K562 (cell line): ENCODE measurements at regions not wholly inside any gene's neighbourhood (a gene's known extent, or its start where the extent isn't known, plus 50 kb on each side); places are given as distances from the start of the nearest gene placed in this dataset.

ENCODE experiments used
- ATAC-seq: fragments of 200-7000 bp; cut with Tn5 transposase; 3 replicates; pipeline ENCODE4 v1.9.1; 2020; ENCODE audit warnings: moderate library complexity
- BruUV-seq: library from RNA; stranded (reverse); fragments of 400-500 nt; replicated peaks from 2 replicates; lab custom pipeline; 2021; lab: Mats Ljungman, UMichigan
- CTCF ChIA-PET: fragments of 300-600 bp; formaldehyde crosslinking; extraction: SDS; loops from one replicate; lab custom pipeline; 2021; ENCODE audit warnings: low intra/inter-chr PET ratio; lab: Yijun Ruan, JAX
- POLR2A ChIA-PET: fragments of 300-600, 350-650 bp; sonication (Branson Sonifier 250); formaldehyde crosslinking; extraction: SDS; loops from one replicate; lab custom pipeline; 2021; ENCODE audit warnings: antibody characterized with exemption, inconsistent platforms; lab: Yijun Ruan, JAX
- DNase-seq, 4 experiments: peaks; one replicate each; pipeline versions ENCODE4 v3.0.0 to v3.0.0-alpha.2; 2011 to 2018; ENCODE audit warnings: low spot score in 3 of 4, mixed read lengths in 3 of 4; ENCODE audit errors: extremely low read depth in 1 of 4
- FAIRE-seq: peaks from 2 replicates; lab custom pipeline; 2011; peaks lifted over from hg19 to GRCh38; lab: Jason Lieb, UNC
- H2AFZ ChIP-seq: 2 replicates; pipeline ENCODE4 v1.6.0; 2011; ENCODE audit warnings: low read depth, low read length, control low read depth, inconsistent platforms
- H3K27ac ChIP-seq: fragments of 200-600 bp; 3 replicates; pipeline ENCODE4 v1.8.0; 2011; ENCODE audit warnings: low read depth, mild to moderate bottlenecking, control low read depth, inconsistent platforms, low read length, moderate library complexity, mixed read lengths; ENCODE audit errors: extremely low read depth
- H3K27me3 ChIP-seq, 2 experiments: fragments of 300-600 bp in 1 of 2; 2 replicates in 1 of 2; 3 replicates in 1 of 2; pipeline versions ENCODE4 v1.6.0 to v1.8.0; 2011; ENCODE audit warnings: inconsistent platforms in 2 of 2, low read length in 2 of 2, mild to moderate bottlenecking in 1 of 2, mixed read lengths in 1 of 2, moderate library complexity in 1 of 2; ENCODE audit not compliant: control insufficient read depth in 2 of 2, insufficient read depth in 2 of 2
- H3K36me3 ChIP-seq: fragments of 300-600 bp; 3 replicates; pipeline ENCODE4 v1.8.0; 2011; ENCODE audit warnings: mild to moderate bottlenecking, low read length, inconsistent platforms; ENCODE audit not compliant: control insufficient read depth, insufficient read depth
- H3K4me1 ChIP-seq, 2 experiments: fragments of 200-600 bp in 1 of 2; replicated peaks in 1 of 2; 2 replicates in 1 of 2; 3 replicates in 1 of 2; pipeline versions ENCODE4 v1.5.1 to v1.8.0; 2011; ENCODE audit warnings: inconsistent platforms in 2 of 2, low read length in 2 of 2, mild to moderate bottlenecking in 1 of 2, mixed read lengths in 1 of 2, moderate library complexity in 1 of 2; ENCODE audit not compliant: control insufficient read depth in 2 of 2, insufficient read depth in 2 of 2
- H3K4me2 ChIP-seq: 2 replicates; pipeline ENCODE4 v1.6.1; 2011; ENCODE audit warnings: low read length, control low read depth, inconsistent platforms, mixed read lengths; ENCODE audit not compliant: insufficient read depth
- H3K4me3 ChIP-seq: fragments of 200-600 bp; sonication (generic), shearing (Covaris generic); 2 replicates; pipeline ENCODE4 v1.5.1; 2016; ENCODE audit warnings: control low read depth, inconsistent platforms
- H3K79me2 ChIP-seq: fragments of 200-600 bp; 3 replicates; pipeline ENCODE4 v1.8.0; 2011; ENCODE audit warnings: low read length, inconsistent platforms; ENCODE audit not compliant: control insufficient read depth, insufficient read depth
- H3K9ac ChIP-seq, 2 experiments: 2 replicates each; pipeline versions ENCODE4 v1.6.0 to v1.6.1; 2011; ENCODE audit warnings: low read depth in 2 of 2, low read length in 2 of 2, control low read depth in 1 of 2, inconsistent platforms in 1 of 2, mild to moderate bottlenecking in 1 of 2, mixed read lengths in 1 of 2; ENCODE audit not compliant: insufficient read depth in 1 of 2
- H3K9me1 ChIP-seq: one replicate; pipeline ENCODE4 v1.6.0; 2011; ENCODE audit warnings: inconsistent platforms, mild to moderate bottlenecking, low read length, moderate library complexity; ENCODE audit not compliant: control insufficient read depth, insufficient read depth
- H3K9me3 ChIP-seq: replicated peaks from 2 replicates; pipeline ENCODE4 v1.5.1; 2011; ENCODE audit warnings: low read depth, low read length, inconsistent platforms; ENCODE audit not compliant: control insufficient read depth, insufficient read depth
- H4K20me1 ChIP-seq: replicated peaks from 2 replicates; pipeline ENCODE4 v1.6.1; 2011; ENCODE audit warnings: low read length, inconsistent platforms, mixed read lengths; ENCODE audit not compliant: control insufficient read depth, insufficient read depth
- ASH1L ChIP-seq: fragments of 450-650 bp; IDR thresholded peaks from 2 replicates; pipeline ENCODE4 v1.6.1; 2018; ENCODE audit warnings: borderline replicate concordance, mild to moderate bottlenecking, low read depth; ENCODE audit not compliant: partially characterized antibody
- BCL6 ChIP-seq: fragments of 250-450 bp; sonication (Bioruptor Pico); IDR thresholded peaks from 2 replicates; pipeline ENCODE4 v1.4.0; 2020
- CBX3 ChIP-seq, 2 experiments: IDR thresholded peaks; 1 replicate in 1 of 2; 2 replicates in 1 of 2; pipeline ENCODE4 v1.6.1; 2012; ENCODE audit warnings: inconsistent platforms in 2 of 2, low read length in 2 of 2, borderline replicate concordance in 1 of 2, control low read depth in 1 of 2
- FOXK1 ChIP-seq: sonication (generic); formaldehyde crosslinking; IDR thresholded peaks from 2 replicates; pipeline ENCODE4 v1.8.0; 2022; ENCODE audit warnings: missing genetic modification reagents, mild to moderate bottlenecking, borderline replicate concordance
- NR4A1 ChIP-seq, 2 experiments: fragments of 250-450 bp in 1 of 2; fragments of 450-650 bp in 1 of 2; sonication (Bioruptor Pico) in 1 of 2; IDR thresholded peaks; 2 replicates each; pipeline versions ENCODE4 v1.4.0 to v1.6.1; 2016 to 2020; ENCODE audit warnings: mild to moderate bottlenecking in 2 of 2, missing compliant biosample characterization in 1 of 2, missing genetic modification characterization in 1 of 2, moderate library complexity in 1 of 2
- SMARCA4 ChIP-seq: fragments of 450-650 bp; IDR thresholded peaks from 2 replicates; pipeline ENCODE4 v1.6.1; 2016
- SNIP1 ChIP-seq: fragments of 450-650 bp; IDR thresholded peaks from 2 replicates; pipeline ENCODE4 v1.7.1; 2017; ENCODE audit warnings: low read depth, mild to moderate bottlenecking
- STAT5A ChIP-seq: IDR thresholded peaks from 2 replicates; pipeline ENCODE4 v1.6.1; 2012; ENCODE audit warnings: low read length, inconsistent platforms, borderline replicate concordance
- ZNF263 ChIP-seq: sonication (generic); formaldehyde crosslinking; IDR thresholded peaks from 2 replicates; pipeline ENCODE4 v1.8.0; 2022; ENCODE audit warnings: mild to moderate bottlenecking, missing genetic modification reagents, borderline replicate concordance
- ZZZ3 ChIP-seq: fragments of 450-650 bp; IDR thresholded peaks from 2 replicates; pipeline ENCODE4 v1.6.1; 2016; ENCODE audit warnings: antibody characterized with exemption, mild to moderate bottlenecking, moderate library complexity
- in situ Hi-C: fragments of 300-500 bp; cut with MboI; formaldehyde crosslinking; loops from 4 replicates; pipeline ENCODE4 v1.15.0; 2018; ENCODE audit warnings: inconsistent platforms, mixed read lengths
- intact Hi-C: fragments of 100-400 bp; cut with micrococcal nuclease; formaldehyde crosslinking; loops from 2 replicates; pipeline ENCODE4 v1.14.2; 2022
- TF ChIP-seq, protein P1 (sequence below), 2 experiments: fragments of 450-650 bp in 1 of 2; sonication (generic) in 1 of 2; formaldehyde crosslinking in 1 of 2; IDR thresholded peaks in 1 of 2; conservative IDR thresholded peaks in 1 of 2; 2 replicates each; pipeline versions ENCODE4 v1.6.1 to v1.8.1; 2016 to 2023; ENCODE audit warnings: mild to moderate bottlenecking in 2 of 2, moderate library complexity in 2 of 2, inconsistent platforms in 1 of 2, missing genetic modification reagents in 1 of 2
- TF ChIP-seq, protein P2 (sequence below), 2 experiments: IDR thresholded peaks; 2 replicates each; pipeline ENCODE4 v1.6.1; 2012; ENCODE audit warnings: improper control_type of control experiment in 2 of 2, low read depth in 2 of 2, low read length in 2 of 2, borderline replicate concordance in 1 of 2
- TF ChIP-seq, protein P3 (sequence below): fragments of 450-650 bp; formaldehyde crosslinking; IDR thresholded peaks from 2 replicates; pipeline ENCODE4 v1.4.0; 2020; ENCODE audit warnings: mild to moderate bottlenecking, moderate library complexity

DNA sequence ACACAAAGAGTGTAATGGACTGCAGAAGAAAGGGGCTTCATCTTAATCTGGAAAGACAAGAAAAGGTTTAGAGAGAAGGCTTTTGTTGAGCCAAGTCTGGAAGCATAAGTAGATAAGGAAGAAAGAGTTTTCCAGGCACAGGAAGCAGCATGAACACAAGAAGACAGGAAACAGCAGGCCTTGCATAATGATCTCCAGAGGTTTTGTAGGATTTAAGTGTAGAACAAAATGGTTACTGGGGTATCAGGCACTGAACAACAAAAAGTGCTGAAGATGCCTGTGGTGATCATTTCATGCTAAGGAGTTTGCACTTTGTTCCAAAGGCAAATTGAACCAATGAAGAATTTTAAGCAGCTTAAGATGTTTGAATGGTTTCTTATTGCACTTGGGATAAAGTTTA lies 281.6 kb upstream of the TANK start:
- TF ChIP-seq BCL6 (no peak), ZZZ3 (no peak), FOXK1 (CRISPR knock-in tag) (no peak), SMARCA4 (no peak), NR4A1 (CRISPR knock-in tag; IDR thresholded peaks at IDR 0.05) (no peak), NR4A1 (tag; IDR thresholded peaks at IDR 0.05) (no peak), STAT5A (no peak), ASH1L (no peak), ZNF263 (CRISPR knock-in tag) (no peak), SNIP1 (no peak), CBX3 (IDR thresholded peaks at IDR 0.05; ENCODE audit: borderline replicate concordance in 1 of 2, low read length in 2 of 2) (no peak)
- TF ChIP-seq, protein P1, sequence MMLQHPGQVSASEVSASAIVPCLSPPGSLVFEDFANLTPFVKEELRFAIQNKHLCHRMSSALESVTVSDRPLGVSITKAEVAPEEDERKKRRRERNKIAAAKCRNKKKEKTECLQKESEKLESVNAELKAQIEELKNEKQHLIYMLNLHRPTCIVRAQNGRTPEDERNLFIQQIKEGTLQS (IDR thresholded peaks at IDR 0.05) = no peak
- TF ChIP-seq, protein P1 (CRISPR knock-in tag; conservative IDR thresholded peaks at IDR 0.05) = no peak
- TF ChIP-seq, protein P2, sequence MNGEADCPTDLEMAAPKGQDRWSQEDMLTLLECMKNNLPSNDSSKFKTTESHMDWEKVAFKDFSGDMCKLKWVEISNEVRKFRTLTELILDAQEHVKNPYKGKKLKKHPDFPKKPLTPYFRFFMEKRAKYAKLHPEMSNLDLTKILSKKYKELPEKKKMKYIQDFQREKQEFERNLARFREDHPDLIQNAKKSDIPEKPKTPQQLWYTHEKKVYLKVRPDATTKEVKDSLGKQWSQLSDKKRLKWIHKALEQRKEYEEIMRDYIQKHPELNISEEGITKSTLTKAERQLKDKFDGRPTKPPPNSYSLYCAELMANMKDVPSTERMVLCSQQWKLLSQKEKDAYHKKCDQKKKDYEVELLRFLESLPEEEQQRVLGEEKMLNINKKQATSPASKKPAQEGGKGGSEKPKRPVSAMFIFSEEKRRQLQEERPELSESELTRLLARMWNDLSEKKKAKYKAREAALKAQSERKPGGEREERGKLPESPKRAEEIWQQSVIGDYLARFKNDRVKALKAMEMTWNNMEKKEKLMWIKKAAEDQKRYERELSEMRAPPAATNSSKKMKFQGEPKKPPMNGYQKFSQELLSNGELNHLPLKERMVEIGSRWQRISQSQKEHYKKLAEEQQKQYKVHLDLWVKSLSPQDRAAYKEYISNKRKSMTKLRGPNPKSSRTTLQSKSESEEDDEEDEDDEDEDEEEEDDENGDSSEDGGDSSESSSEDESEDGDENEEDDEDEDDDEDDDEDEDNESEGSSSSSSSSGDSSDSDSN (IDR thresholded peaks at IDR 0.05; ENCODE audit: borderline replicate concordance in 1 of 2, low read depth in 2 of 2, low read length in 2 of 2) = no peak
- TF ChIP-seq, protein P3, sequence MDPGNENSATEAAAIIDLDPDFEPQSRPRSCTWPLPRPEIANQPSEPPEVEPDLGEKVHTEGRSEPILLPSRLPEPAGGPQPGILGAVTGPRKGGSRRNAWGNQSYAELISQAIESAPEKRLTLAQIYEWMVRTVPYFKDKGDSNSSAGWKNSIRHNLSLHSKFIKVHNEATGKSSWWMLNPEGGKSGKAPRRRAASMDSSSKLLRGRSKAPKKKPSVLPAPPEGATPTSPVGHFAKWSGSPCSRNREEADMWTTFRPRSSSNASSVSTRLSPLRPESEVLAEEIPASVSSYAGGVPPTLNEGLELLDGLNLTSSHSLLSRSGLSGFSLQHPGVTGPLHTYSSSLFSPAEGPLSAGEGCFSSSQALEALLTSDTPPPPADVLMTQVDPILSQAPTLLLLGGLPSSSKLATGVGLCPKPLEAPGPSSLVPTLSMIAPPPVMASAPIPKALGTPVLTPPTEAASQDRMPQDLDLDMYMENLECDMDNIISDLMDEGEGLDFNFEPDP (CRISPR knock-in tag) = no peak
- H3K36me3 ChIP-seq = no peaks in the 10 kb centered on the region
- no peak overlapping the region for H3K27ac ChIP-seq
- H3K79me2 ChIP-seq = no peaks in the 10 kb centered on the region
- no TSS peak for BruUV-seq
- ChIA-PET POLR2A (no interaction called here), CTCF (no interaction called here)
- no peak for FAIRE-seq
- H3K9me1 ChIP-seq = no peaks in the 10 kb centered on the region
- H3K9ac ChIP-seq = no peak overlapping the region
- ATAC-seq = no peak
- 0 out of 2 replicates have a peak, but pooled peaks cover 4% of the 10 kb centered on the region for H3K9me3 ChIP-seq
- no peak overlapping the region for H2AFZ ChIP-seq
- DNase-seq = no peak
- no peaks in the 10 kb centered on the region for H3K27me3 ChIP-seq
- in situ Hi-C loops = no loop called here
- H3K4me1 ChIP-seq = no peaks in the 10 kb centered on the region
- intact Hi-C loops = no loop called here
- no peak overlapping the region for H3K4me3 ChIP-seq
- no peak overlapping the region for H3K4me2 ChIP-seq
- no peaks in the 10 kb centered on the region for H4K20me1 ChIP-seq
